Stimulated activated CD8-positive, alpha-beta memory T cell treated with anti-CD3 and anti-CD28 coated beads, Interleukin-15, amount 100 ng/mL, for 24 hours (primary cell): ENCODE measurements at regions not wholly inside any gene's neighbourhood (a gene's known extent, or its start where the extent isn't known, plus 50 kb on each side); places are given as distances from the start of the nearest gene placed in this dataset.

ENCODE experiments used
- DNase-seq: peaks from one replicate; pipeline ENCODE4 v3.0.0-alpha.2; 2020; ENCODE audit warnings: low read depth

DNA sequence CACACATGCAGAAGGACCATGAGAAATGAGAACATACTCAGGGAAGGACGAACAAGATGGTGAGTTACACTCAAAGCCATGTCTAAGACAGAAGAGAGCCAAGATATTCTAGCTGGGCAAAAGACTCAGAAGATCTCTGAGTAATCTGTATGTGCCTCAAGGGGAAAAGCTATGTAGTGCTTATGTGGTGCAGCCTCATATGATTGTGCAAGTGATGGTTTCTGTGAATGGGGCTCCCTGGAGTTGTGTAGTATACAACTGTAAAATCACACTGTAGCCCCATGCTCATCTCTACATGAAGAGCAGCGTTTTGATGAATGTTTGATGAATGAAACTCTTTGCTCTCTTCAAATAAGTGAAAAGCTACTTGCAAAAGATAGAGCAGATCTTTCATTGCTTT is 57.5 kb downstream of the OSR1 start:
- no peak for DNase-seq

DNA sequence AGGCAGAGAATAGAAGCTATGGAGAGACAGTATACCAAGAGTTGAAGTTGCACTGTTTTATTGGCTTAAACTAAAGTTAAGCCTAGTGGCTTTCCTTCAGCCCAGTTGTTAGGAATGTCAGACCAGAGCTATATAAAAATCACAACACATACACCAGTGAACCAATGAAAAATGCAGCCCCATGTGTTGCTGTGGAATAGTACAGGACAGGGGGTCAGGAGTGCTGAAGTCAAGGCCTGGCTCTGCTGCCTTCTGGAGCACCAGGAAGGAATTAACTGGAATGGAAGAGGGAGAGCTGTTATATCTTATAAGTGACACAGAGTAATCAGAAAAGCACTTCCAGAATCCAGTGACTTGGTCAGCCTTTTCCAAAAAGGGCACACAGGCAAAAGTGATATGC is 58.9 kb downstream of the OSR1 start:
- DNase-seq, result no peak

- no peak for DNase-seq
Measured at GRCh38 chr2:19299032-19299431, 59.4 kb downstream of the OSR1 start.

GRCh38 chr2:19297716-19298115 is 60.7 kb downstream of the OSR1 start:
- no peak for DNase-seq

- no peak for DNase-seq
Measured at GRCh38 chr2:19295998-19296502, 62.4 kb downstream of the OSR1 start.

GRCh38 chr2:19292007-19292406 is 66.4 kb downstream of the OSR1 start:
- DNase-seq, result no peak

DNA sequence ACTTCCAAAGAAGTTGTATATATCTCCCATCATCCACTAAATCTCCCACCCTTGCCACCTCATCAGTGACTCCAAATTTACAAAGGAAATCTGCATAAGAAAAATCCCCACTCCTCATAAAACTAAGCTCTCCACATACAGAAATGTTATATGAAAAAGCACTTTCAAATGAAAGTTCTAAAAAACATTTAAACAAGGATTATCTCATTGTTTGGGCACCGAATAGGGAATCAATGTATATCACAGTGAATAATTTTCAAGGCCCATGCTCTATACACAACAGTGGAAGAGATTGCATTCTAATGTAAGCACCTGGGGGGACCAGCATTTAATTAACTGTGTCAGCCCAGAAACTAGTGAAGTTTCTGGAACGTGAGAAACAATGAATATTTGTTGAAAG is 70.1 kb downstream of the OSR1 start:
- no peak for DNase-seq

- no peak for DNase-seq
Measured at GRCh38 chr2:19287324-19287723, 71.1 kb downstream of the OSR1 start.

DNA sequence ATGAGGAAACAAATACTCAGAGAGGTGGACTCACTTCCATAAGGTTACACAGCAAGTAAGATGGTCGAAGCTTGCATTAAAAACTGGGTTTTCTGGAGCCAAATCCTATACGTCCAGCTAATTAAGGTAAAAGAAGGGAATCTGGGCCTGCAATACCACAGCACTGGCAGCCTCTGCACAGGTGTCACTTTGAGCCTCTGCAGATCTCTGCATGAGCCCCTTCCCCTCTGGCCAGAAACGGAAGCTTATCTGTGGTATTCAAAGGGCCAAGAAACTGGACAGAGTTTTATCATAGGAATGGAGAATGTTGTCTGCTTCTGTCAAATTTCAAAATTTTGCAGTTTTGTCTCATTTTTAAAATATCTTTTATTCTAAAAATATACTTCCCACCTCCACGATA is 76.1 kb downstream of the OSR1 start:
- no peak for DNase-seq

DNA sequence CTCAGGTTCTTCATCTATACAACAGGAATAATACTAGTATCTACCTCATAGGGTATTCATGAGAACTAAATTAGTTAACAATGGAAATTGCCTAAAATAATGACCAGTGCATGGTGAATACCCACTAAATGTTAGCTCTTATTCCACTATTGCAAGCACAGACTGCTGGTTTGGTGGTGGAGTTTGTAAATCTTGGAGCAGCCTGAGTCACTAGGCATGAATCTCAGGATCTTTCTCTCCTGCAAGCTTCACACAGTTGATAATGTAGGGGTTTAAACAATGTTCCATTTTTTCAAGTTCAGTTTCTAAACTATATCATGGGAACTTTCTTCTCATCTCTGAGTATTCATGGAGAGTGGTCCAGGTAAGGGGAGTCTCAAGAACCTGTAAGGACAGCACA is 84.0 kb downstream of the OSR1 start:
- DNase-seq, result no peak

GRCh38 chr2:19272941-19273470 is 85.4 kb downstream of the OSR1 start:
- no peak for DNase-seq

- DNase-seq, result no peak
Measured at GRCh38 chr2:19272039-19272438, 86.4 kb downstream of the OSR1 start.

GRCh38 chr2:19264852-19265251 is 93.6 kb downstream of the OSR1 start:
- no peak for DNase-seq

DNA sequence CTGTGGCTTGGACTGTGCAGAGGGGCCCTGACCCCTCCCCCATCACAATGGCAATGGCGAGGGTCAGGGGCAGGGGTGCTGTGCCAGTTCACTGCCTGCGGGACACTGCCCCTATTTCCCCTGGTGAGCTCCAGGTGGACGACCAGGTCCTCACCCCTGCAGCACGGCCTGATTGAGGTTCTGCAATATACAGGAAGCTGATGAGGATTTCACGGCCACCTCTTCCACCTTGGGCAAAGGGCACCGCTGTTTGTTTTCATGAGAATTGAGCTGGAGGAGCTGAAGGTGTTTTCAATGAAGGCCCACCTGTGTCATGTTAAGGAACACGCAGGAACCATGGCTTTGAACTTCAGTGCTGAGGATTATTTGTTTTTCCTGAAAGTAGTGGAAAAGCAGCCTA is 96.3 kb downstream of the OSR1 start:
- DNase-seq, result no peak

GRCh38 chr2:19261061-19261460 is 97.4 kb downstream of the OSR1 start:
- no peak for DNase-seq

GRCh38 chr2:19256121-19256601 is 102.3 kb downstream of the OSR1 start:
- DNase-seq, result no peak

DNA sequence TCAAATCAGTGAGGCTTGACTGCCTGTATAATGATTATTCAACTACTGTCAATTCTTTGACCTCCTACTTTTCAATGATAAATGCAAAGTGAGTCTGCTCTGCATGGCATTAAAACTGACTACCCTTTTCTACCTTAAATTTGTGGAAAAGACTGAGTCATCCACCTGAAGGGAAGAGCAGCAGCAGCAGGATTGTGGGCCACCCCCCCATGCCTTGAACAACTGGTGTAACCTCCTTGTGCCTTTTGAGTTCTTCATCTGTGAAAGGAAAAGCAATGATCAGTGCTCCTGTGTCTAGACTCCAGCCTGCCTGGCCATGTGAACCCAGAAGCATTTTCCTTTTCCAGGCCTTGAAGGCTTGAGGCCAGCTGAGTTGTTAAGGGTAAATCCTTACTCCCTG is 102.9 kb downstream of the OSR1 start:
- no peak for DNase-seq

DNA sequence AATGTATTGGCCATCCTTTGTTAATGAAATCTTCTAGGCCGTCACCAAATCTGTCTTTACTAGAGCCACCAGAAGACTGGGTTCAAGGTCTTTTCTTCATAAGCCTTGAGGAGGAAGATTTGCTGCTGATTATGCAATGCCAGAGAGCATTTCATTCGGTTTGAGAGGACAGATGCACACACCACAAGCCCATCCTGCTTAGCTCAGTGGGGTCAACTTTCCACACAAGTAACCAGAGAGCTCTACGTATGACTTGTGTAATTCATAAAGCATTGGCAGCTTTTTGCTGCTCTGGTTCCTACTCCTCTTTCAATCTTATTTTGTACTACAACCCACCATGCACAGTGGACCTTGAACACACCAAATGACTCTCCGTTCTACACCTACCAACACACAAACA is 106.9 kb downstream of the OSR1 start:
- DNase-seq, result no peak

- no peak for DNase-seq
Measured at GRCh38 chr2:19250906-19251305, 107.5 kb downstream of the OSR1 start.

- no peak for DNase-seq
Measured at GRCh38 chr2:19247186-19247585, 111.2 kb downstream of the OSR1 start.

DNA sequence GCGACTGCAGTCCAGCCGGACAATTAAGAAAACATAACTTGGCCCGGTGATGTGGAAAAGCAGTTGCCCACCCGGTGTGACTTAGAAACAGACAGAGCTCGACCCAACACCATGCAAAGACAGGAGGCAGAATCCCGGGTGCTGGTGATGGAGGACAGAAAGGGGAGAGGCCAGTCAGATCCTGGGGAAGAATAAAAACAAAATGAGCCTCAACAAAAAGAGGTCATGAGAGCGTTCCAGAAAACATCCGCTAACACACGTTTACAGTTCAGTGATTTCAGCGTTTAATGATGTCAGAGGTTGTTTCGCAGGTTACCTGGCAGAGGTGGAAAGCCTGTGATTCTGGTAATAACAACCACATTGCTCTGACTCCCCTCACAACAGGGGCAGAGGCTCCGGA is 111.9 kb downstream of the OSR1 start:
- DNase-seq, result no peak

- no peak for DNase-seq
Measured at GRCh38 chr2:19244460-19245363, 113.7 kb downstream of the OSR1 start.

- DNase-seq, result no peak
Measured at GRCh38 chr2:19238440-19239060, 119.9 kb downstream of the OSR1 start.
